CD4-positive, alpha-beta memory T cell (primary cell): ENCODE measurements at regions not wholly inside any gene's neighbourhood (a gene's known extent, or its start where the extent isn't known, plus 50 kb on each side); places are given as distances from the start of the nearest gene placed in this dataset.

Experiments used
- CTCF ChIA-PET: fragments of 350-600 bp; sonication (Branson Sonifier 250); formaldehyde crosslinking; loops from one replicate; lab custom pipeline; 2021; ENCODE audit warnings: inconsistent platforms; ENCODE audit not compliant: partially characterized antibody; lab: Charles Lee
- POLR2A ChIA-PET: fragments of 350-600 bp; sonication (Branson Sonifier 250); formaldehyde crosslinking; loops from one replicate; lab custom pipeline; 2021; ENCODE audit not compliant: partially characterized antibody; lab: Charles Lee
- DNase-seq, 5 donors: peaks; one replicate each; pipeline versions ENCODE4 v3.0.0 to v3.0.0-alpha.2; 2020 to 2022; ENCODE audit warnings: mixed read lengths in 1 of 5
- H3K27ac ChIP-seq: one replicate; pipeline ENCODE4 v1.7.0; 2013; ENCODE audit warnings: low read depth, low read length
- H3K27me3 ChIP-seq: 2 replicates; pipeline ENCODE4 v1.7.0; 2013; ENCODE audit warnings: mild to moderate bottlenecking, low read length, moderate library complexity; ENCODE audit not compliant: insufficient read depth
- H3K36me3 ChIP-seq: 2 replicates; pipeline ENCODE4 v1.7.0; 2013; ENCODE audit warnings: mild to moderate bottlenecking, low read length, moderate library complexity; ENCODE audit not compliant: insufficient read depth
- H3K4me1 ChIP-seq: 2 replicates; pipeline ENCODE4 v1.7.0; 2013; ENCODE audit warnings: mild to moderate bottlenecking, low read length, moderate library complexity; ENCODE audit not compliant: insufficient read depth
- H3K4me3 ChIP-seq, 2 donors: one replicate each; pipeline ENCODE4 v1.7.0; 2013; ENCODE audit warnings: low read length in 2 of 2, mild to moderate bottlenecking in 1 of 2
- H3K9me3 ChIP-seq, 2 donors: one replicate each; pipeline ENCODE4 v1.7.0; 2013; ENCODE audit warnings: low read length in 2 of 2, control low read depth in 1 of 2; ENCODE audit not compliant: control insufficient read depth in 1 of 2
- H3K27ac Mint-ChIP-seq, 7 donors: one replicate each; pipeline ENCODE4 v1.8.0; 2020 to 2021; ENCODE audit warnings: mixed read lengths in 7 of 7, mild to moderate bottlenecking in 6 of 7, inconsistent platforms in 3 of 7, moderate library complexity in 3 of 7
- H3K27me3 Mint-ChIP-seq, 2 donors: one replicate each; pipeline ENCODE4 v1.8.0; 2020 to 2021; ENCODE audit warnings: mixed read lengths in 2 of 2
- H3K36me3 Mint-ChIP-seq, 2 donors: one replicate each; pipeline ENCODE4 v1.8.0; 2020 to 2021; ENCODE audit warnings: mixed read lengths in 2 of 2, inconsistent platforms in 1 of 2, mild to moderate bottlenecking in 1 of 2
- H3K4me1 Mint-ChIP-seq, 4 donors: one replicate each; pipeline ENCODE4 v1.8.0; 2020 to 2021; ENCODE audit warnings: mixed read lengths in 4 of 4, mild to moderate bottlenecking in 1 of 4
- H3K4me3 Mint-ChIP-seq, 8 donors: one replicate each; pipeline ENCODE4 v1.8.0; 2020 to 2021; ENCODE audit warnings: mixed read lengths in 8 of 8, mild to moderate bottlenecking in 7 of 8, moderate library complexity in 6 of 8, inconsistent platforms in 3 of 8
- H3K9me3 Mint-ChIP-seq, 8 donors: one replicate each; pipeline ENCODE4 v1.8.0; 2020 to 2021; ENCODE audit warnings: mixed read lengths in 8 of 8, mild to moderate bottlenecking in 5 of 8, inconsistent platforms in 3 of 8, moderate library complexity in 1 of 8
- intact Hi-C: fragments of 100-400 bp; cut with micrococcal nuclease; formaldehyde crosslinking; loops from one replicate; pipeline ENCODE4 v1.15.1; 2023

GRCh38 chr2:216320852-216321251, 51.4 kb downstream of the MARCHF4 start:
- CTCF ChIA-PET, result interaction anchor here (1.1 kb wide), 1 partner anchor 8 kb away, joined by 3 read pairs; no protein-coding TSS in a partner anchor
- no peaks in the 10 kb centered on the region for H3K36me3 ChIP-seq
- Mint-ChIP-seq H3K27me3 (peaks cover 0 to 5% of the 10 kb centered on the region in 2 donors), H3K4me1 (peaks cover 0 to 8% (median 0%) of the 10 kb centered on the region in 4 donors), H3K36me3 (no peaks in the 10 kb centered on the region), H3K4me3 (no peak overlapping the region), H3K27ac (no peak overlapping the region), H3K9me3 (peaks cover 0 to 2% (median 0%) of the 10 kb centered on the region in 8 donors)
- no peak overlapping the region for H3K27ac ChIP-seq
- DNase-seq, result no peak
- no peaks in the 10 kb centered on the region for H3K9me3 ChIP-seq
- intact Hi-C loops, result no loop called here
- H3K27me3 ChIP-seq, result no peaks in the 10 kb centered on the region
- POLR2A ChIA-PET, result no interaction called here
- H3K4me3 ChIP-seq, result no peak overlapping the region
- no peaks in the 10 kb centered on the region for H3K4me1 ChIP-seq

GRCh38 chr2:216319771-216320170, 52.5 kb downstream of the MARCHF4 start:
- no peak for DNase-seq
- Mint-ChIP-seq H3K27ac (no peak overlapping the region), H3K4me3 (no peak overlapping the region), H3K36me3 (no peaks in the 10 kb centered on the region), H3K9me3 (peaks cover 0 to 2% (median 0%) of the 10 kb centered on the region in 8 donors), H3K27me3 (peaks cover 0 to 5% of the 10 kb centered on the region in 2 donors), H3K4me1 (peaks cover 0 to 8% (median 0%) of the 10 kb centered on the region in 4 donors)
- ChIA-PET CTCF (no interaction called here), POLR2A (no interaction called here)
- H3K36me3 ChIP-seq, result no peaks in the 10 kb centered on the region
- no peak overlapping the region for H3K27ac ChIP-seq
- no peaks in the 10 kb centered on the region for H3K4me1 ChIP-seq
- H3K27me3 ChIP-seq, result no peaks in the 10 kb centered on the region
- H3K4me3 ChIP-seq, result no peak overlapping the region
- H3K9me3 ChIP-seq, result no peaks in the 10 kb centered on the region
- intact Hi-C loops, result no loop called here

GRCh38 chr2:216318521-216318874, 53.8 kb downstream of the MARCHF4 start:
- Histone ChIP-seq H3K27ac (no peak overlapping the region), H3K9me3 (no peaks in the 10 kb centered on the region), H3K27me3 (no peaks in the 10 kb centered on the region), H3K36me3 (no peaks in the 10 kb centered on the region), H3K4me3 (no peak overlapping the region), H3K4me1 (no peaks in the 10 kb centered on the region)
- no peak overlapping the region for H3K4me3 Mint-ChIP-seq
- DNase-seq, result no peak
- H3K36me3 Mint-ChIP-seq, result no peaks in the 10 kb centered on the region
- H3K4me1 Mint-ChIP-seq, result peaks cover 0 to 8% (median 0%) of the 10 kb centered on the region in 4 donors
- ChIA-PET CTCF (no interaction called here), POLR2A (no interaction called here)
- peaks cover 0 to 8% of the 10 kb centered on the region in 2 donors for H3K27me3 Mint-ChIP-seq
- peaks cover 0 to 2% (median 0%) of the 10 kb centered on the region in 8 donors for H3K9me3 Mint-ChIP-seq
- intact Hi-C loops, result no loop called here
- peak overlapping the region in 1 of 7 donors; percentile 68 for H3K27ac Mint-ChIP-seq

DNA sequence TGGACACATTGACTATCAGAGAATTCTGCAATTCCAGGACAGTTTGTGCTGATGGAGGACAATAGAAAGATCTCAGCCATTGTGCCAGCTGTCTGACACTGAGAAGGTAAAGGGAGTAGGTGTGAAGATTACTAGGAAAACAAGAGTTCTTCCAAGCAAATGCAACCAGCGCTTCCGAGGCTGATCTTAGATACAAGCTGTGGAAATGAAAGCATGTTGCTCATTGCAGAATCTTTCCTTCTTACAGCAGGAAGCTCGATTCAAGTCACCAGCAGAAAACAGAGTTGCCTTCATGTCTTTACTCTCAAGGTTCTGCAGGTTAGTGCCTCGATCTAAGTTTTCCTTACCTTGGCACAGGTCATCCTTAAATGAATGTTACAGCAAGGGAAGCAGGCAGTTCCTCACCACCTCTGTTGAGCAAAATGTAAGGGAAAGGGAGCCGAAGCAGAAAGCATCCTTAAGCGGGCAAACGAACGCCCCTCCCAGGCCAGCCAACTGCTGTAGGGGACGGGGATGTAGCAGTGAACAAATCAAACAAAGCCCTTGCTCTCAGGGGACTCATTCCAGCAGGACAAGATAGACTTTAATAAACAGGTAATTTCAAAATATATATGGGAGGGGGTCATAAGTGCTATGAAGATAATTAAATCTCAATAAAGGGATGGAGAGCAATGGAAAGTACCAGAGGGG, 54.3 kb downstream of the MARCHF4 start:
- CTCF ChIA-PET, result no interaction called here

DNA sequence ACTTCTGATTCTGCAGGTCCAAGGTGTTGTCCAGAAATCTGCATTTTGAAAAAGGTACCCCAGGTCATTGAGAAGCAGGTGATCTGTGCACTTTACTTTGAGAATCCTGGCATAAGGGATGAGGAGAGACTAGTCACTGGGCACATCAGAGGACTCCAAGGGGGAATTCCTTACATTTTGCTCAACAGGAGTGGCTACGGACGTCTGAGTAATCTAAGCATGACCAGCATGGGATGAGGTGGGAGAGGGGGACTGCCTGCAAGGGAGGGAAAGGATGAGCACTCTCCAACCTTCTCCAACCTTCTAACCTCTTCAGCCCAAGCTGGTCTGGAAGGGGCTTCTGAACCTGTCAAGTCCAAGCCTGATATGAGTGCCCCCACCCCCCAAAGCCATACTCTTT, 55.5 kb downstream of the MARCHF4 start:
- POLR2A ChIA-PET, result no interaction called here
- no peaks in the 10 kb centered on the region for H3K4me1 ChIP-seq

More for the DNA sequence above, 54.3 kb downstream of the MARCHF4 start:
- Histone ChIP-seq H3K27me3 (no peaks in the 10 kb centered on the region), H3K27ac (no peak overlapping the region), H3K4me1 (no peaks in the 10 kb centered on the region), H3K4me3 (no peak overlapping the region), H3K36me3 (no peaks in the 10 kb centered on the region), H3K9me3 (no peaks in the 10 kb centered on the region)
- peaks cover 0 to 2% (median 0%) of the 10 kb centered on the region in 8 donors for H3K9me3 Mint-ChIP-seq
- H3K4me3 Mint-ChIP-seq, result no peak overlapping the region
- no peaks in the 10 kb centered on the region for H3K36me3 Mint-ChIP-seq
- peaks cover 0 to 8% of the 10 kb centered on the region in 2 donors for H3K27me3 Mint-ChIP-seq
- DNase-seq, result no peak
- H3K4me1 Mint-ChIP-seq, result peaks cover 0 to 8% (median 0%) of the 10 kb centered on the region in 4 donors
- H3K27ac Mint-ChIP-seq, result peak overlapping the region in 1 of 7 donors; percentile 68
- POLR2A ChIA-PET, result no interaction called here
- intact Hi-C loops, result no loop called here

DNA sequence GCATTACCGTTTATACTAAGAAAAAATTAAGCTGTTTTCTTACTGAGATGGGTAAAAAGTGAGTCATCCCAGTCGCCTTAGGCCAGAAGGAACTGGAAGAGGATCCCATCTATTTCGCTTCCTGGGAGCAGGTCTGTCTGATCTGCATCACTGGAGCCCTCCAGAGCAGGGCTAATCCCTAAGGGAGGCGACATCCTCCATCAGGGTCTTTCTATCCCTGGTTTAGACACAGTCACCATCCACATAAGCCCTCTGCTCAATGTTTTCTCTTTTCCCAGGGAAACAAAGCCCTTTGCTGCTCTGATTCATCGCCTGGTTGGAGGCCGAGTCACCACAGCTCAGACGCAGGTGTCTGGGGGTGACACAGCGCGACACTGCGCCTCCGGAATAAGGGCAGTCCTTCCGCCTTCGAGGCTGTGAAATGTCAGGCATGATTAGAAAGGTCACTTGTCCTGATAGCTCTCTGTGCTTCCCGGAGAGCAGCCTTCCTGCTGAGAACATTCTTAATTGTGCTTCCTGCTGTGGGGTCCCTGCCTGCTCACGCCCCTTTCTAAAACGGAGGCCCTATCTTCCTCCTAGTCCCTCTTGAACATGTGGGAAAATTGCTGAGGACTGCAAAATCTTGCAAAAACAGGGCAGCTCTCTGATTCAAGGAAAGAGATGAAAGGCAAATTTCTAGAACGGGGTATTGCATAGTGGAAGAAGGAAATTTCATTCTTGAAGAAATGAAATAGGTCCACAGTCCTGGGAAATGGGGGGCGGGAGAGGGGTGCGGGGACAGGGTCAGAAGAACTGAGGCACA, 56.3 kb downstream of the MARCHF4 start:
- H3K27me3 Mint-ChIP-seq, result peaks cover 0 to 7% of the 10 kb centered on the region in 2 donors
- no peaks in the 10 kb centered on the region for H3K36me3 Mint-ChIP-seq
- intact Hi-C loops, result no loop called here
- H3K27ac Mint-ChIP-seq, result no peak overlapping the region
- peaks cover 0 to 8% (median 0%) of the 10 kb centered on the region in 4 donors for H3K4me1 Mint-ChIP-seq
- H3K9me3 Mint-ChIP-seq, result peaks cover 0 to 2% (median 0%) of the 10 kb centered on the region in 8 donors
- H3K9me3 ChIP-seq, result no peaks in the 10 kb centered on the region
- ChIA-PET CTCF (interaction anchor here (1.4 kb wide), 1 partner anchor 30 kb away, joined by 3 read pairs; no protein-coding TSS in a partner anchor), POLR2A (no interaction called here)
- H3K4me1 ChIP-seq, result no peaks in the 10 kb centered on the region
- no peaks in the 10 kb centered on the region for H3K36me3 ChIP-seq
- no peak overlapping the region for H3K27ac ChIP-seq
- no peaks in the 10 kb centered on the region for H3K27me3 ChIP-seq
- no peak overlapping the region for H3K4me3 ChIP-seq
- H3K4me3 Mint-ChIP-seq, result no peak overlapping the region
- no peak for DNase-seq

More for the DNA sequence above, 55.5 kb downstream of the MARCHF4 start:
- no peak overlapping the region for H3K4me3 Mint-ChIP-seq
- H3K27ac ChIP-seq, result no peak overlapping the region
- H3K4me1 Mint-ChIP-seq, result peaks cover 0 to 8% (median 0%) of the 10 kb centered on the region in 4 donors
- no peaks in the 10 kb centered on the region for H3K36me3 ChIP-seq
- no peaks in the 10 kb centered on the region for H3K36me3 Mint-ChIP-seq
- peaks cover 0 to 2% (median 0%) of the 10 kb centered on the region in 8 donors for H3K9me3 Mint-ChIP-seq
- H3K27me3 Mint-ChIP-seq, result peaks cover 0 to 7% of the 10 kb centered on the region in 2 donors
- no peaks in the 10 kb centered on the region for H3K9me3 ChIP-seq
- no peaks in the 10 kb centered on the region for H3K27me3 ChIP-seq
- CTCF ChIA-PET, result no interaction called here
- H3K4me3 ChIP-seq, result no peak overlapping the region
- DNase-seq, result no peak
- no peak overlapping the region for H3K27ac Mint-ChIP-seq
- intact Hi-C loops, result no loop called here

DNA sequence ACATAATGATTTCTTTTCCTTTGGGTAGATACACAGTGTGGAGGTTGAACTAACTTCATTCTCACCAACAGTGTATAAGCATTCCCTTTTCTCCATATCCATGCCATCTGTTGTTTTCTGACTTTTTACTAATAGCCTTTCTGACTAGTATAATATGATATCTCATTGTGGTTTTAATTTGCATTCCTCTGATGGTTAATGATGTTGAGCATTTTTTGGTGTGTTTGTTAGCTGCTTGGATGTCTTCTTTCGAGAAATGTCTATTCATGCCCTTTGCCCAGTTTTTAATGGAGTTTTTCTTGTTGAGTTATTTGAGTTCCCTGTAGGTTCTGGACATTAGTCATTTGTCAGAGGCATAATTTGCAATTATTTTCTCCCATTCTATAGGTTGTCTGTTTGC, 59.8 kb downstream of the MARCHF4 start:
- Histone ChIP-seq H3K27ac (no peak overlapping the region), H3K4me3 (no peak overlapping the region), H3K36me3 (no peaks in the 10 kb centered on the region), H3K4me1 (no peaks in the 10 kb centered on the region), H3K9me3 (no peaks in the 10 kb centered on the region), H3K27me3 (no peaks in the 10 kb centered on the region)
- intact Hi-C loops, result no loop called here
- H3K9me3 Mint-ChIP-seq, result peaks cover 0 to 2% (median 0%) of the 10 kb centered on the region in 8 donors
- no peaks in the 10 kb centered on the region for H3K4me1 Mint-ChIP-seq
- ChIA-PET POLR2A (no interaction called here), CTCF (no interaction called here)
- no peak overlapping the region for H3K4me3 Mint-ChIP-seq
- H3K36me3 Mint-ChIP-seq, result no peaks in the 10 kb centered on the region
- H3K27ac Mint-ChIP-seq, result no peak overlapping the region
- H3K27me3 Mint-ChIP-seq, result peaks cover 0 to 7% of the 10 kb centered on the region in 2 donors
- DNase-seq, result no peak
